ENCODE measurements at regions not wholly inside any gene's neighbourhood (a gene's known extent, or its start where the extent isn't known, plus 50 kb on each side); places are given as distances from the start of the nearest gene placed in this dataset.

GRCh38 chr2:6067089-6067488 lies 374.9 kb downstream of the SOX11 start:
- no peak for DNase-seq (ENCODE audit: extremely low spot score, unreplicated experiment)
- no peaks in the 10 kb centered on the region for H3K9me3 Mint-ChIP-seq
- H3K4me3 Mint-ChIP-seq = no peak overlapping the region
- peaks cover 26% of the 10 kb centered on the region for H3K4me1 Mint-ChIP-seq (ENCODE audit: unreplicated experiment)
- no peaks in the 10 kb centered on the region for H3K36me3 Mint-ChIP-seq
- no peak for TF ChIP-seq CTCF (conservative IDR thresholded peaks at IDR 0.05)
- H3K27ac Mint-ChIP-seq = no peak overlapping the region
- H3K27me3 Mint-ChIP-seq = peaks cover 6% of the 10 kb centered on the region

- Mint-ChIP-seq H3K36me3 (no peaks in the 10 kb centered on the region), H3K4me3 (no peak overlapping the region), H3K4me1 (ENCODE audit: unreplicated experiment) (peaks cover 33% of the 10 kb centered on the region), H3K27me3 (peaks cover 3% of the 10 kb centered on the region), H3K27ac (no peak overlapping the region), H3K9me3 (no peaks in the 10 kb centered on the region)
- DNase-seq (ENCODE audit: extremely low spot score, unreplicated experiment) = no peak
- no peak for TF ChIP-seq CTCF (conservative IDR thresholded peaks at IDR 0.05)
Observed at GRCh38 chr2:6067806-6068205, 375.6 kb downstream of the SOX11 start.

- TF ChIP-seq CTCF (conservative IDR thresholded peaks at IDR 0.05) = no peak
- Mint-ChIP-seq H3K9me3 (no peaks in the 10 kb centered on the region), H3K4me1 (ENCODE audit: unreplicated experiment) (peaks cover 38% of the 10 kb centered on the region), H3K4me3 (no peak overlapping the region), H3K27me3 (peaks cover 3% of the 10 kb centered on the region), H3K36me3 (no peaks in the 10 kb centered on the region), H3K27ac (no peak overlapping the region)
- no peak for DNase-seq (ENCODE audit: extremely low spot score, unreplicated experiment)
Observed at GRCh38 chr2:6068429-6068828, 376.2 kb downstream of the SOX11 start.

- Mint-ChIP-seq H3K36me3 (no peaks in the 10 kb centered on the region), H3K4me3 (no peak overlapping the region), H3K27me3 (peaks cover 3% of the 10 kb centered on the region), H3K4me1 (ENCODE audit: unreplicated experiment) (peaks cover 48% of the 10 kb centered on the region), H3K9me3 (no peaks in the 10 kb centered on the region), H3K27ac (no peak overlapping the region)
- DNase-seq (ENCODE audit: extremely low spot score, unreplicated experiment) = no peak
- TF ChIP-seq CTCF (conservative IDR thresholded peaks at IDR 0.05) = no peak
Observed at GRCh38 chr2:6069381-6069780, 377.2 kb downstream of the SOX11 start.

- DNase-seq (ENCODE audit: extremely low spot score, unreplicated experiment) = no peak
- H3K9me3 Mint-ChIP-seq = no peaks in the 10 kb centered on the region
- no peak overlapping the region for H3K27ac Mint-ChIP-seq
- H3K4me3 Mint-ChIP-seq = no peak overlapping the region
- H3K27me3 Mint-ChIP-seq = no peaks in the 10 kb centered on the region
- no peaks in the 10 kb centered on the region for H3K36me3 Mint-ChIP-seq
- TF ChIP-seq CTCF (conservative IDR thresholded peaks at IDR 0.05) = no peak
- H3K4me1 Mint-ChIP-seq (ENCODE audit: unreplicated experiment) = peaks cover 42% of the 10 kb centered on the region
Observed at GRCh38 chr2:6071519-6071918, 379.3 kb downstream of the SOX11 start.

- no peak for TF ChIP-seq CTCF (conservative IDR thresholded peaks at IDR 0.05)
- H3K36me3 Mint-ChIP-seq = no peaks in the 10 kb centered on the region
- H3K4me1 Mint-ChIP-seq (ENCODE audit: unreplicated experiment) = peaks cover 42% of the 10 kb centered on the region
- no peaks in the 10 kb centered on the region for H3K9me3 Mint-ChIP-seq
- no peak for DNase-seq (ENCODE audit: extremely low spot score, unreplicated experiment)
- no peak overlapping the region for H3K4me3 Mint-ChIP-seq
- no peaks in the 10 kb centered on the region for H3K27me3 Mint-ChIP-seq
- H3K27ac Mint-ChIP-seq = no peak overlapping the region
Observed at GRCh38 chr2:6072276-6072675, 380.1 kb downstream of the SOX11 start.

Measured in type B pancreatic cell (in vitro differentiated cells).